ENCODE measurements at regions not wholly inside any gene's neighbourhood (a gene's known extent, or its start where the extent isn't known, plus 50 kb on each side); places are given as distances from the start of the nearest gene placed in this dataset.

DNA sequence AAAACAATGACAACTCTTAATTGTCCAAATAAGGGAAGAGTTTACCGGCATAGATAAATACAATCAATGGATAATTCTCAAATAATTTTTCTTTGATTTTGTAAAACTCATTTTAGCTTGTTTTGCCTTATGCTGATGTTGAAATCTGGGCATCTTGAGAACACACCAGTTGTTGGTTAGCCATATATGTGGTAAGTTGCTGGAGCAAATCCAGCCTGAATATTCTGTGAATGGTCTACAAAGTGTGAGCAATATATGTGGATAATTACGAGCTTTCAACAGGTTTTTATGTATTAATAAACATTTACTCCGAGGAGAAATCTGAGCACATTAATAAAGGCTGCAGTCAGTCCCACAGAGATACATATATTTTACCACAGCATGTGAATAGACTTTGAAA is 423.6 kb downstream of the BCKDHB start:
- Histone ChIP-seq H3K36me3 (ENCODE audit: control insufficient read depth in 1 of 2, insufficient read depth in 2 of 2, low read length in 2 of 2) (no peaks in the 10 kb centered on the region), H3K4me2 (ENCODE audit: low read length) (no peak overlapping the region), H3K79me2 (ENCODE audit: insufficient read depth, low read length) (no peaks in the 10 kb centered on the region), H3K27ac (ENCODE audit: low read depth, low read length) (no peak overlapping the region), H3K4me3 (replicated peaks in 1 of 2; ENCODE audit: low read depth in 1 of 2, low read length in 2 of 2) (no peak overlapping the region), H4K20me1 (ENCODE audit: insufficient read depth) (no peaks in the 10 kb centered on the region), H3K9me3 (ENCODE audit: control insufficient read depth in 1 of 2, insufficient read depth in 1 of 2, low read depth in 1 of 2, low read length in 2 of 2) (no peaks in the 10 kb centered on the region), H2AFZ (ENCODE audit: low read depth, low read length, poor library complexity, severe bottlenecking) (peak overlapping the region; percentile 19), H3K9ac (ENCODE audit: low read length) (no peak overlapping the region), H3K27me3 (ENCODE audit: insufficient read depth, low read length) (no peaks in the 10 kb centered on the region), H3K4me1 (ENCODE audit: control insufficient read depth in 1 of 2, insufficient read depth in 2 of 2, low read length in 2 of 2) (peaks cover 0 to 2% of the 10 kb centered on the region in 2 experiments; a peak in 1 of 4 replicates), H3K9me2 (ENCODE audit: insufficient read depth) (no peaks in the 10 kb centered on the region)
- RAD21 ChIA-PET (ENCODE audit: low non-redundant PET in 1 of 2, low total read pairs in 2 of 2, uncharacterized antibody in 2 of 2, unreplicated experiment in 2 of 2) = no interaction called here
- POLR2A ChIA-PET = no interaction called here
- ATAC-seq = no peak
- CTCF ChIA-PET = no interaction called here
- no TSS peak for BruUV-seq (replicated peaks)
- intact Hi-C loops (cut with micrococcal nuclease) = no loop called here
- TF ChIP-seq FOSL1 (IDR thresholded peaks at IDR 0.05; ENCODE audit: low read depth) (no peak), CEBPB (IDR thresholded peaks at IDR 0.05; ENCODE audit: low read depth) (no peak), ZNF274 (IDR thresholded peaks at IDR 0.05; ENCODE audit: low read depth, low read length) (no peak), ZFX (IDR thresholded peaks at IDR 0.05) (no peak), RAD21 (IDR thresholded peaks at IDR 0.05; ENCODE audit: low read depth) (no peak), ELF1 (IDR thresholded peaks at IDR 0.05; ENCODE audit: borderline replicate concordance, low read depth) (no peak), SIN3A (IDR thresholded peaks at IDR 0.05; ENCODE audit: low read depth) (no peak), EGR1 (IDR thresholded peaks at IDR 0.05; ENCODE audit: low read depth) (no peak), EZH2phosphoT487 (IDR thresholded peaks at IDR 0.05; ENCODE audit: borderline replicate concordance) (no peak), YY1 (IDR thresholded peaks at IDR 0.05; ENCODE audit: extremely low read depth, insufficient replicate concordance, low read depth, low read length) (no peak), CBX3 (IDR thresholded peaks at IDR 0.05; ENCODE audit: low read depth) (no peak)
- TF ChIP-seq, protein P1, sequence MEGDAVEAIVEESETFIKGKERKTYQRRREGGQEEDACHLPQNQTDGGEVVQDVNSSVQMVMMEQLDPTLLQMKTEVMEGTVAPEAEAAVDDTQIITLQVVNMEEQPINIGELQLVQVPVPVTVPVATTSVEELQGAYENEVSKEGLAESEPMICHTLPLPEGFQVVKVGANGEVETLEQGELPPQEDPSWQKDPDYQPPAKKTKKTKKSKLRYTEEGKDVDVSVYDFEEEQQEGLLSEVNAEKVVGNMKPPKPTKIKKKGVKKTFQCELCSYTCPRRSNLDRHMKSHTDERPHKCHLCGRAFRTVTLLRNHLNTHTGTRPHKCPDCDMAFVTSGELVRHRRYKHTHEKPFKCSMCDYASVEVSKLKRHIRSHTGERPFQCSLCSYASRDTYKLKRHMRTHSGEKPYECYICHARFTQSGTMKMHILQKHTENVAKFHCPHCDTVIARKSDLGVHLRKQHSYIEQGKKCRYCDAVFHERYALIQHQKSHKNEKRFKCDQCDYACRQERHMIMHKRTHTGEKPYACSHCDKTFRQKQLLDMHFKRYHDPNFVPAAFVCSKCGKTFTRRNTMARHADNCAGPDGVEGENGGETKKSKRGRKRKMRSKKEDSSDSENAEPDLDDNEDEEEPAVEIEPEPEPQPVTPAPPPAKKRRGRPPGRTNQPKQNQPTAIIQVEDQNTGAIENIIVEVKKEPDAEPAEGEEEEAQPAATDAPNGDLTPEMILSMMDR (IDR thresholded peaks at IDR 0.05 in 2 of 3, conservative IDR thresholded peaks at IDR 0.05 in 1 of 3; ENCODE audit: borderline replicate concordance in 1 of 3, insufficient read depth in 1 of 3, low read depth in 2 of 3, low read length in 2 of 3) = no peak
- TF ChIP-seq, protein P2, sequence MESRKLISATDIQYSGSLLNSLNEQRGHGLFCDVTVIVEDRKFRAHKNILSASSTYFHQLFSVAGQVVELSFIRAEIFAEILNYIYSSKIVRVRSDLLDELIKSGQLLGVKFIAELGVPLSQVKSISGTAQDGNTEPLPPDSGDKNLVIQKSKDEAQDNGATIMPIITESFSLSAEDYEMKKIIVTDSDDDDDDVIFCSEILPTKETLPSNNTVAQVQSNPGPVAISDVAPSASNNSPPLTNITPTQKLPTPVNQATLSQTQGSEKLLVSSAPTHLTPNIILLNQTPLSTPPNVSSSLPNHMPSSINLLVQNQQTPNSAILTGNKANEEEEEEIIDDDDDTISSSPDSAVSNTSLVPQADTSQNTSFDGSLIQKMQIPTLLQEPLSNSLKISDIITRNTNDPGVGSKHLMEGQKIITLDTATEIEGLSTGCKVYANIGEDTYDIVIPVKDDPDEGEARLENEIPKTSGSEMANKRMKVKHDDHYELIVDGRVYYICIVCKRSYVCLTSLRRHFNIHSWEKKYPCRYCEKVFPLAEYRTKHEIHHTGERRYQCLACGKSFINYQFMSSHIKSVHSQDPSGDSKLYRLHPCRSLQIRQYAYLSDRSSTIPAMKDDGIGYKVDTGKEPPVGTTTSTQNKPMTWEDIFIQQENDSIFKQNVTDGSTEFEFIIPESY (IDR thresholded peaks at IDR 0.05; ENCODE audit: extremely low read depth, insufficient replicate concordance, low read length) = no peak
- TF ChIP-seq, protein P3, sequence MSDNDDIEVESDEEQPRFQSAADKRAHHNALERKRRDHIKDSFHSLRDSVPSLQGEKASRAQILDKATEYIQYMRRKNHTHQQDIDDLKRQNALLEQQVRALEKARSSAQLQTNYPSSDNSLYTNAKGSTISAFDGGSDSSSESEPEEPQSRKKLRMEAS (IDR thresholded peaks at IDR 0.05) = no peak
- TF ChIP-seq, protein P4, sequence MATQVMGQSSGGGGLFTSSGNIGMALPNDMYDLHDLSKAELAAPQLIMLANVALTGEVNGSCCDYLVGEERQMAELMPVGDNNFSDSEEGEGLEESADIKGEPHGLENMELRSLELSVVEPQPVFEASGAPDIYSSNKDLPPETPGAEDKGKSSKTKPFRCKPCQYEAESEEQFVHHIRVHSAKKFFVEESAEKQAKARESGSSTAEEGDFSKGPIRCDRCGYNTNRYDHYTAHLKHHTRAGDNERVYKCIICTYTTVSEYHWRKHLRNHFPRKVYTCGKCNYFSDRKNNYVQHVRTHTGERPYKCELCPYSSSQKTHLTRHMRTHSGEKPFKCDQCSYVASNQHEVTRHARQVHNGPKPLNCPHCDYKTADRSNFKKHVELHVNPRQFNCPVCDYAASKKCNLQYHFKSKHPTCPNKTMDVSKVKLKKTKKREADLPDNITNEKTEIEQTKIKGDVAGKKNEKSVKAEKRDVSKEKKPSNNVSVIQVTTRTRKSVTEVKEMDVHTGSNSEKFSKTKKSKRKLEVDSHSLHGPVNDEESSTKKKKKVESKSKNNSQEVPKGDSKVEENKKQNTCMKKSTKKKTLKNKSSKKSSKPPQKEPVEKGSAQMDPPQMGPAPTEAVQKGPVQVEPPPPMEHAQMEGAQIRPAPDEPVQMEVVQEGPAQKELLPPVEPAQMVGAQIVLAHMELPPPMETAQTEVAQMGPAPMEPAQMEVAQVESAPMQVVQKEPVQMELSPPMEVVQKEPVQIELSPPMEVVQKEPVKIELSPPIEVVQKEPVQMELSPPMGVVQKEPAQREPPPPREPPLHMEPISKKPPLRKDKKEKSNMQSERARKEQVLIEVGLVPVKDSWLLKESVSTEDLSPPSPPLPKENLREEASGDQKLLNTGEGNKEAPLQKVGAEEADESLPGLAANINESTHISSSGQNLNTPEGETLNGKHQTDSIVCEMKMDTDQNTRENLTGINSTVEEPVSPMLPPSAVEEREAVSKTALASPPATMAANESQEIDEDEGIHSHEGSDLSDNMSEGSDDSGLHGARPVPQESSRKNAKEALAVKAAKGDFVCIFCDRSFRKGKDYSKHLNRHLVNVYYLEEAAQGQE (IDR thresholded peaks at IDR 0.05; ENCODE audit: low read depth) = no peak
- DNase-seq (ENCODE audit: low read depth, low spot score) = no peak
